ENCODE measurements at regions not wholly inside any gene's neighbourhood (a gene's known extent, or its start where the extent isn't known, plus 50 kb on each side); places are given as distances from the start of the nearest gene placed in this dataset.

DNA sequence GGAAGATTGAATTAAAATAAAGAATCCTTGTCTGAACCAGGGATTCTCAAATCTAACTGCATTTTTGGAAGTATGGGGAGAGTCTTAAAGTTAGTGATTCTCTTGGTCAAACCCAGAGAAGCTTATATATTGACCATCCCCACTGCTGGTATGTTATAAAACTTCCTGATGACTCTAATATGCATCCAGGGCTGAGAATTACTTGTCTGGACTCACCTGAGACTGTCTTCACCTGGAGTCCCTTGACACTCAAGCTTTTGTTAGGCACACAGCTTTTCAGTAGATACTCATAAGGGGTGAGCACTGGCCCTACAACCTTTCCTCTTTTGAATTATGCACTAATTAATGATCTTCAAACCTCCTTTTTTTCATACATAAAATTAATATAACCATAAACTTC is 149.6 kb upstream of the GULP1 start:
- Histone ChIP-seq H3K4me3 (ENCODE audit: low read length) (no peak overlapping the region), H3K27ac (ENCODE audit: low read depth, low read length) (no peak overlapping the region), H3K27me3 (ENCODE audit: control insufficient read depth, insufficient read depth, low read length, poor library complexity, severe bottlenecking) (no peaks in the 10 kb centered on the region), H3K4me1 (ENCODE audit: control insufficient read depth, insufficient read depth, low read length) (peaks cover 4% of the 10 kb centered on the region), H3K9me3 (ENCODE audit: control insufficient read depth, low read length) (peaks cover 4% of the 10 kb centered on the region), H3K36me3 (ENCODE audit: control insufficient read depth, insufficient read depth, low read length) (peaks cover 2% of the 10 kb centered on the region), H3K9ac (ENCODE audit: extremely low read depth, low read length, poor library complexity, severe bottlenecking) (no peak overlapping the region)
- Mint-ChIP-seq H3K4me3 (no peak overlapping the region), H3K27ac (no peak overlapping the region), H3K9me3 (peaks cover 3% of the 10 kb centered on the region), H3K27me3 (ENCODE audit: insufficient read depth) (no peaks in the 10 kb centered on the region), H3K4me1 (peaks cover 10% of the 10 kb centered on the region), H3K36me3 (ENCODE audit: low read depth) (peaks cover 3% of the 10 kb centered on the region)
- DNase-seq = no peak
- TF ChIP-seq, protein P1, sequence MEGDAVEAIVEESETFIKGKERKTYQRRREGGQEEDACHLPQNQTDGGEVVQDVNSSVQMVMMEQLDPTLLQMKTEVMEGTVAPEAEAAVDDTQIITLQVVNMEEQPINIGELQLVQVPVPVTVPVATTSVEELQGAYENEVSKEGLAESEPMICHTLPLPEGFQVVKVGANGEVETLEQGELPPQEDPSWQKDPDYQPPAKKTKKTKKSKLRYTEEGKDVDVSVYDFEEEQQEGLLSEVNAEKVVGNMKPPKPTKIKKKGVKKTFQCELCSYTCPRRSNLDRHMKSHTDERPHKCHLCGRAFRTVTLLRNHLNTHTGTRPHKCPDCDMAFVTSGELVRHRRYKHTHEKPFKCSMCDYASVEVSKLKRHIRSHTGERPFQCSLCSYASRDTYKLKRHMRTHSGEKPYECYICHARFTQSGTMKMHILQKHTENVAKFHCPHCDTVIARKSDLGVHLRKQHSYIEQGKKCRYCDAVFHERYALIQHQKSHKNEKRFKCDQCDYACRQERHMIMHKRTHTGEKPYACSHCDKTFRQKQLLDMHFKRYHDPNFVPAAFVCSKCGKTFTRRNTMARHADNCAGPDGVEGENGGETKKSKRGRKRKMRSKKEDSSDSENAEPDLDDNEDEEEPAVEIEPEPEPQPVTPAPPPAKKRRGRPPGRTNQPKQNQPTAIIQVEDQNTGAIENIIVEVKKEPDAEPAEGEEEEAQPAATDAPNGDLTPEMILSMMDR (conservative IDR thresholded peaks at IDR 0.05) = no peak

DNA sequence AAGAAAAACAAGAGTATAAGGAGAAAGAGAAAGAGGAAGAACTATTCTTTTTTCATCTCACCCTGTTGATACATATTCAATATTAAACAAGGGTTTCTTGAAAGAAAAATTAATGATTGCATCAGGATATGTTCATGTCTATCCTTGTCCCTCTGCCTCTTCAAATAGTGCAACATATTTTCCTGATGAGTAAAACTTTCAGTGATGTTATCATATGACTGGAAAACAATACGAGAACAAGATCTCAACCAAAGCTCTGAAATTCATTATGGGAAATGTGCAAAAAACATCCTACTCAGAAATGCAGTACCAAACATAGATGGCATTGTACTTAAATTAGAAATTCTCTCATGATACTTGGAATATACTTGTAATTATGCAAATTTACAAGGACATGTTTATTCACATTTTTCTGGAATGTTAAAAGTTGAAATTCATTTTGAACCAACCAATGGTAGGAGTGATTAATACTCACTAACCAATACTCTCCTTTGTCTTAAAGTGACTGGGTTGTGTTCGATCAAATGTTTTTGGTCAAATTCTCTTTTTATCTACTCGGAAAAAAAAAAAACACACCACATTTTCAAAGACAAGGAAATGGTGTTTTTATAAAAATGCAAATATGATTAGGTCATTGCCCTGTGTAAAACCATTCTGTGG is 148.9 kb upstream of the GULP1 start:
- peaks cover 10% of the 10 kb centered on the region for H3K4me1 Mint-ChIP-seq
- no peak overlapping the region for H3K4me3 Mint-ChIP-seq
- DNase-seq = no peak
- TF ChIP-seq, protein P1 (conservative IDR thresholded peaks at IDR 0.05) = no peak
- no peaks in the 10 kb centered on the region for H3K9me3 Mint-ChIP-seq
- no peak overlapping the region for H3K27ac Mint-ChIP-seq
- no peaks in the 10 kb centered on the region for H3K9me3 ChIP-seq (ENCODE audit: control insufficient read depth, low read length)
- no peaks in the 10 kb centered on the region for H3K27me3 ChIP-seq (ENCODE audit: control insufficient read depth, insufficient read depth, low read length, poor library complexity, severe bottlenecking)
- H3K36me3 ChIP-seq (ENCODE audit: control insufficient read depth, insufficient read depth, low read length) = no peaks in the 10 kb centered on the region
- 100% methylated on average over 1 of the region's 3 CpGs; no CpG with 5 or more reads in 1 of the 2 experiments for WGBS, 2 experiments (ENCODE audit: insufficient coverage in 1 of 2, insufficient read length in 1 of 2)
- H3K27ac ChIP-seq (ENCODE audit: low read depth, low read length) = no peak overlapping the region
- H3K36me3 Mint-ChIP-seq (ENCODE audit: low read depth) = no peaks in the 10 kb centered on the region
- no peaks in the 10 kb centered on the region for H3K27me3 Mint-ChIP-seq (ENCODE audit: insufficient read depth)
- peaks cover 4% of the 10 kb centered on the region for H3K4me1 ChIP-seq (ENCODE audit: control insufficient read depth, insufficient read depth, low read length)
- no peak overlapping the region for H3K4me3 ChIP-seq (ENCODE audit: low read length)
- no peak overlapping the region for H3K9ac ChIP-seq (ENCODE audit: extremely low read depth, low read length, poor library complexity, severe bottlenecking)

GRCh38 chr2:188145885-188146284 is 145.8 kb upstream of the GULP1 start:
- H3K9me3 Mint-ChIP-seq = no peaks in the 10 kb centered on the region
- Histone ChIP-seq H3K9ac (ENCODE audit: extremely low read depth, low read length, poor library complexity, severe bottlenecking) (no peak overlapping the region), H3K9me3 (ENCODE audit: control insufficient read depth, low read length) (no peaks in the 10 kb centered on the region), H3K4me1 (ENCODE audit: control insufficient read depth, insufficient read depth, low read length) (no peaks in the 10 kb centered on the region), H3K27ac (ENCODE audit: low read depth, low read length) (no peak overlapping the region), H3K4me3 (ENCODE audit: low read length) (no peak overlapping the region), H3K27me3 (ENCODE audit: control insufficient read depth, insufficient read depth, low read length, poor library complexity, severe bottlenecking) (no peaks in the 10 kb centered on the region), H3K36me3 (ENCODE audit: control insufficient read depth, insufficient read depth, low read length) (no peaks in the 10 kb centered on the region)
- H3K4me3 Mint-ChIP-seq = no peak overlapping the region
- TF ChIP-seq, protein P1 (conservative IDR thresholded peaks at IDR 0.05) = no peak
- H3K27me3 Mint-ChIP-seq (ENCODE audit: insufficient read depth) = no peaks in the 10 kb centered on the region
- H3K36me3 Mint-ChIP-seq (ENCODE audit: low read depth) = no peaks in the 10 kb centered on the region
- H3K27ac Mint-ChIP-seq = no peak overlapping the region
- H3K4me1 Mint-ChIP-seq = peaks cover 20% of the 10 kb centered on the region
- WGBS, 2 experiments (ENCODE audit: insufficient coverage in 1 of 2, insufficient read length in 1 of 2) = 76 to 78% methylated on average over 1 of the region's 1 CpG
- no peak for DNase-seq

Data from endodermal cell (in vitro differentiated cells).